ENCODE measurements at regions not wholly inside any gene's neighbourhood (a gene's known extent, or its start where the extent isn't known, plus 50 kb on each side); places are given as distances from the start of the nearest gene placed in this dataset.

- TF ChIP-seq CTCF (IDR thresholded peaks at IDR 0.05; ENCODE audit: low read depth, low read length, missing input control): no peak
- TF ChIP-seq SP1 (IDR thresholded peaks at IDR 0.05): no peak
- no peak for TF ChIP-seq TAF1 (conservative IDR thresholded peaks at IDR 0.05)
Measured at GRCh38 chrY:17085303-17085702, 794.7 kb downstream of the CDY2B start.

Measured in liver (tissue), 3 donors.